Adrenal gland (tissue), 9 donors: ENCODE measurements at regions not wholly inside any gene's neighbourhood (a gene's known extent, or its start where the extent isn't known, plus 50 kb on each side); places are given as distances from the start of the nearest gene placed in this dataset.

Experiments
- DNase-seq, 7 donors: peaks; one replicate each; pipeline ENCODE4 v3.0.0-alpha.2; 2019 to 2020
- H3K27ac ChIP-seq, 5 donors: fragments of 200-600 bp; sonication (generic) in 4 of 5; 1 replicate in 3 of 5; 2 replicates in 2 of 5; pipeline versions ENCODE4 v1.5.1 to v1.8.0; 2016 to 2020; ENCODE audit warnings: mild to moderate bottlenecking in 1 of 5
- H3K27me3 ChIP-seq: fragments of 200-600 bp; 2 replicates; pipeline ENCODE4 v1.8.0; 2021
- H3K36me3 ChIP-seq, 2 donors: fragments of 200-600 bp; replicated peaks in 1 of 2; 1 replicate in 1 of 2; 2 replicates in 1 of 2; pipeline versions ENCODE4 v1.5.1 to v1.8.0; 2018 to 2022
- H3K4me1 ChIP-seq, 2 donors: fragments of 200-600 bp; replicated peaks in 1 of 2; 1 replicate in 1 of 2; 2 replicates in 1 of 2; pipeline versions ENCODE4 v1.5.1 to v1.8.0; 2018 to 2021
- H3K4me3 ChIP-seq, 4 donors: fragments of 200-600 bp; sonication (generic) in 3 of 4; one replicate each; pipeline ENCODE4 v1.5.1; 2016 to 2018
- H3K9me3 ChIP-seq, 3 donors: fragments of 200-600 bp; sonication (generic) in 1 of 3; replicated peaks in 1 of 3; 1 replicate in 2 of 3; 2 replicates in 1 of 3; pipeline versions ENCODE4 v1.5.1 to v1.8.0; 2016 to 2021
- CTCF ChIP-seq, 6 experiments: fragments of 450-650 bp in 4 of 6; fragments of 200-600 bp in 2 of 6; sonication (generic) in 1 of 6; IDR thresholded peaks; 1 replicate in 5 of 6; 2 replicates in 1 of 6; pipeline versions ENCODE4 v1.5.1 to v1.8.0; 2016 to 2021; ENCODE audit warnings: antibody characterized with exemption in 6 of 6, mild to moderate bottlenecking in 2 of 6, moderate library complexity in 1 of 6
- POLR2A ChIP-seq, 2 donors: fragments of 450-650 bp; IDR thresholded peaks; one replicate each; pipeline ENCODE4 v1.6.1; 2017; ENCODE audit warnings: antibody characterized with exemption in 2 of 2, mild to moderate bottlenecking in 2 of 2, moderate library complexity in 1 of 2
- WGBS, 4 donors: extraction: QIAGEN DNeasy Blood & Tissue Kit in 2 of 4; methylation state at CpG; one replicate each; pipeline versions ENCODE4 v1.1.5 to v1.1.7; 2013 to 2017; 5-methylcytosine and 5-hydroxymethylcytosine counted together
- intact Hi-C, 2 donors: fragments of 100-400 bp; cut with DNase I; formaldehyde crosslinking; loops; one replicate each; pipeline versions ENCODE4 v1.14.1 to v1.15.0; 2022 to 2023
- donor health status: healthy with polysubstance abuse.
- donor health status: Bipolar disorder and iron deficiency.
- donor health status: DM: yes; HTN: yes; CAD: no.
- donor health status: DM: no; HTN: no; CAD: no.
- donor health status: DM: no; HTN: no; CAD: no.

- no peak for DNase-seq
- no peaks in the 10 kb centered on the region for H3K4me1 ChIP-seq
- no peaks in the 10 kb centered on the region for H3K27me3 ChIP-seq
- H3K9me3 ChIP-seq = no peaks in the 10 kb centered on the region
- 71 to 86% (median 79%) methylated on average over 3 of the region's 3 CpGs for WGBS, 4 donors
- intact Hi-C loops = no loop called here
- no peak overlapping the region for H3K4me3 ChIP-seq
- H3K27ac ChIP-seq = no peak overlapping the region
- no peak for TF ChIP-seq CTCF (IDR thresholded peaks at IDR 0.05)
- TF ChIP-seq POLR2A (IDR thresholded peaks at IDR 0.05) = no peak
- H3K36me3 ChIP-seq = no peaks in the 10 kb centered on the region
These were observed 567.2 kb downstream of the DNAJB9 start for GRCh38 chr7:109136893-109137292.

GRCh38 chr7:109154748-109155147 is 585.1 kb downstream of the DNAJB9 start:
- Histone ChIP-seq H3K27me3 (no peaks in the 10 kb centered on the region), H3K9me3 (no peaks in the 10 kb centered on the region), H3K27ac (no peak overlapping the region), H3K36me3 (no peaks in the 10 kb centered on the region), H3K4me1 (no peaks in the 10 kb centered on the region), H3K4me3 (no peak overlapping the region)
- 34 to 51% (median 42%) methylated on average over 2 of the region's 2 CpGs for WGBS, 4 donors
- no peak for DNase-seq
- no peak for TF ChIP-seq CTCF (IDR thresholded peaks at IDR 0.05)
- no peak for TF ChIP-seq POLR2A (IDR thresholded peaks at IDR 0.05)
- intact Hi-C loops = no loop called here

- intact Hi-C loops = no loop called here
- WGBS, 4 donors = 39 to 68% (median 59%) methylated on average over 3 of the region's 3 CpGs
- TF ChIP-seq POLR2A (IDR thresholded peaks at IDR 0.05) (no peak), CTCF (IDR thresholded peaks at IDR 0.05) (no peak)
These were observed 588.6 kb downstream of the DNAJB9 start for GRCh38 chr7:109158246-109158645.

GRCh38 chr7:109176661-109177060 is 607.0 kb downstream of the DNAJB9 start:
- no peaks in the 10 kb centered on the region for H3K27me3 ChIP-seq
- no peak overlapping the region for H3K27ac ChIP-seq
- intact Hi-C loops = no loop called here
- H3K4me3 ChIP-seq = no peak overlapping the region
- no peaks in the 10 kb centered on the region for H3K4me1 ChIP-seq
- no peak for DNase-seq
- TF ChIP-seq CTCF (IDR thresholded peaks at IDR 0.05) = no peak
- TF ChIP-seq POLR2A (IDR thresholded peaks at IDR 0.05) = no peak
- H3K36me3 ChIP-seq = no peaks in the 10 kb centered on the region
- H3K9me3 ChIP-seq = no peaks in the 10 kb centered on the region

More at GRCh38 chr7:109158246-109158645, 588.6 kb downstream of the DNAJB9 start:
- Histone ChIP-seq H3K27ac (no peak overlapping the region), H3K36me3 (no peaks in the 10 kb centered on the region), H3K27me3 (no peaks in the 10 kb centered on the region), H3K9me3 (no peaks in the 10 kb centered on the region), H3K4me3 (no peak overlapping the region), H3K4me1 (no peaks in the 10 kb centered on the region)
- DNase-seq = no peak
